ENCODE measurements at regions not wholly inside any gene's neighbourhood (a gene's known extent, or its start where the extent isn't known, plus 50 kb on each side); places are given as distances from the start of the nearest gene placed in this dataset.

DNA sequence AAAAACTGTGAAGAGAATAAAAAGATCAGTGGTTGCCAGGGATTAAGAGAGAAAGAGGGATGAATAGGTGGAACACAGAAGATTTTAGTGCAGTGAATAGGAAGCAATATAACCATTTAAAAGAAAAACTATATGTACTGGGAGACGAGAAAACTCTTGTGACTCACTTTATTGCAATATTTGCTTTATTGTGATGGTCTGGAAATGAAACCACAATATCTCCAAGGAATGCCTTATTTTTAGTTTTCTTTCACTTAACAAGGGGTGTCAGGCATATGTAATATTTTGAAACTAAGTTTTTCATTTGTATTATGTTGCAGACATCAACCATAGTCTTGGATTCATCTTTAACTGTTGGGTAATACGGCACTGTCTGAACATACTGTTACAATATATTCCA is 1308.2 kb downstream of the PCDH9 start:
- no peaks in the 10 kb centered on the region for H3K36me3 ChIP-seq
- no peaks in the 10 kb centered on the region for H3K27me3 ChIP-seq
- intact Hi-C loops (cut with DNase I), result no loop called here
- no peaks in the 10 kb centered on the region for H3K4me1 ChIP-seq
- no peak for DNase-seq
- H3K27ac ChIP-seq, result no peak overlapping the region
- TF ChIP-seq, protein P1, sequence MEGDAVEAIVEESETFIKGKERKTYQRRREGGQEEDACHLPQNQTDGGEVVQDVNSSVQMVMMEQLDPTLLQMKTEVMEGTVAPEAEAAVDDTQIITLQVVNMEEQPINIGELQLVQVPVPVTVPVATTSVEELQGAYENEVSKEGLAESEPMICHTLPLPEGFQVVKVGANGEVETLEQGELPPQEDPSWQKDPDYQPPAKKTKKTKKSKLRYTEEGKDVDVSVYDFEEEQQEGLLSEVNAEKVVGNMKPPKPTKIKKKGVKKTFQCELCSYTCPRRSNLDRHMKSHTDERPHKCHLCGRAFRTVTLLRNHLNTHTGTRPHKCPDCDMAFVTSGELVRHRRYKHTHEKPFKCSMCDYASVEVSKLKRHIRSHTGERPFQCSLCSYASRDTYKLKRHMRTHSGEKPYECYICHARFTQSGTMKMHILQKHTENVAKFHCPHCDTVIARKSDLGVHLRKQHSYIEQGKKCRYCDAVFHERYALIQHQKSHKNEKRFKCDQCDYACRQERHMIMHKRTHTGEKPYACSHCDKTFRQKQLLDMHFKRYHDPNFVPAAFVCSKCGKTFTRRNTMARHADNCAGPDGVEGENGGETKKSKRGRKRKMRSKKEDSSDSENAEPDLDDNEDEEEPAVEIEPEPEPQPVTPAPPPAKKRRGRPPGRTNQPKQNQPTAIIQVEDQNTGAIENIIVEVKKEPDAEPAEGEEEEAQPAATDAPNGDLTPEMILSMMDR (IDR thresholded peaks at IDR 0.05), result no peak
- no peak overlapping the region for H3K4me3 ChIP-seq
- no peaks in the 10 kb centered on the region for H3K9me3 ChIP-seq
- H3K9ac ChIP-seq (ENCODE audit: low read depth in 2 of 2, low read length in 2 of 2), result no peak overlapping the region

DNA sequence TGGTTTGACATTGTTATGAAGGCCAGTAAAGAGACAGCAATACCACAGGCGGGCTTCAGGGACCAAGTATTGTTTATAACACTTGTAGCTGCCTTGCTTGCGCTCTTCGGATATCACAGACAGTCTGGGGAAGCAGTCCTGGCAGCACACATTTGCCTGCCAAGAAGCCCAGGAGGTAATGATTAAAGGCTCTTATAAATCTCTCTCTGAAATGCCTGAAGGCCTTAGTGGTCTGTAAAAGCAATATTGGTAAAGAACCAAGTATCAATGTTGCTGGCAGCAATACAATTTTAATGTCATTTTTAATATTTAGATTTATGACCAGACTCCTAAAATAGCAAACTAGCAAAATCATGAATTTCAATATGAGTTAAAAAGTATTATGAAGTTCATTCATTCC is 1312.4 kb downstream of the PCDH9 start:
- Histone ChIP-seq H3K36me3 (no peaks in the 10 kb centered on the region), H3K9me3 (no peaks in the 10 kb centered on the region), H3K27me3 (no peaks in the 10 kb centered on the region), H3K4me1 (no peaks in the 10 kb centered on the region), H3K9ac (ENCODE audit: low read depth in 2 of 2, low read length in 2 of 2) (no peak overlapping the region), H3K4me3 (no peak overlapping the region), H3K27ac (no peak overlapping the region)
- DNase-seq, result no peak
- intact Hi-C loops (cut with DNase I), result no loop called here
- TF ChIP-seq, protein P1 (IDR thresholded peaks at IDR 0.05), result no peak

DNA sequence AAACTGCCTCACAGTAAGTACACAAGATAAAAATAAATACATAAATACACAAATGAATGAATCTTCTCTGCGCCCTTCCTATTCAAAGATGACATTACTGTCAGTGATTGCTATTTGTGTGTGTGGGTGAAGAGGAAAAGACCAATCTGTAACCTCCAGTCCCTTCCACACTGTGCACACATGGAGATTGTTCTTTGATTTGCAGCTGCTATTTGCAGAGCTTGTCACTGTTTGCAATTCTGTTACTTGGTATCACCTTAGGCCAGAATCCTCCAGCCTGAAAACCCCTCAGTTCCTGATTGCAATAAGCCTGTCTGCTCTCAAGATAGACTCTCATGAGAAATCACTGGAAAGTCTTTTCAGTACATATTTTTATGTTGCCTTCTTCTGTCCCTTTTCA is 1314.9 kb downstream of the PCDH9 start:
- Histone ChIP-seq H3K27ac (no peak overlapping the region), H3K36me3 (no peaks in the 10 kb centered on the region), H3K4me1 (no peaks in the 10 kb centered on the region), H3K9ac (ENCODE audit: low read depth in 2 of 2, low read length in 2 of 2) (no peak overlapping the region), H3K4me3 (no peak overlapping the region), H3K9me3 (no peaks in the 10 kb centered on the region), H3K27me3 (no peaks in the 10 kb centered on the region)
- TF ChIP-seq, protein P1 (IDR thresholded peaks at IDR 0.05), result no peak
- DNase-seq, result no peak
- intact Hi-C loops (cut with DNase I), result no loop called here

DNA sequence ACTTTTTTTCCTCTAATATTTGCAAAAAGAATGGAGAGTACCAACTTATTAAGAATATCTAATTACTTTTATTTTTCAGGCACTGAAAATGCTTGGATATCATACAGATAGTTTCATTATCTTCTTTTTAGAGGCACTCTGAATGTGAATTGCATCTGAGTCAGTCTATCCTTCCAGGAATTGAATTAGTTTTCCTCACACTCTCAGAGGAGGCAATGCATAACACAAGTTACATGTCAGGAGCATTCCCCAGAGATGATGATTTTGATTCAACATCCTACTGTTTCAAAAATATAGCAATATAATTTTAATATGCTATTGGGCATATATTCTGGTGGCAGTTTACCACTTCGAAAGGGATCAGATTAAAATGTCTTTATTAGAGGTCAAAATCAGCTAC is 1315.4 kb downstream of the PCDH9 start:
- no peak overlapping the region for H3K27ac ChIP-seq
- TF ChIP-seq, protein P1 (IDR thresholded peaks at IDR 0.05), result no peak
- no peaks in the 10 kb centered on the region for H3K4me1 ChIP-seq
- no peak overlapping the region for H3K4me3 ChIP-seq
- H3K36me3 ChIP-seq, result no peaks in the 10 kb centered on the region
- intact Hi-C loops (cut with DNase I), result no loop called here
- no peak overlapping the region for H3K9ac ChIP-seq (ENCODE audit: low read depth in 2 of 2, low read length in 2 of 2)
- no peak for DNase-seq
- H3K9me3 ChIP-seq, result no peaks in the 10 kb centered on the region
- no peaks in the 10 kb centered on the region for H3K27me3 ChIP-seq

DNA sequence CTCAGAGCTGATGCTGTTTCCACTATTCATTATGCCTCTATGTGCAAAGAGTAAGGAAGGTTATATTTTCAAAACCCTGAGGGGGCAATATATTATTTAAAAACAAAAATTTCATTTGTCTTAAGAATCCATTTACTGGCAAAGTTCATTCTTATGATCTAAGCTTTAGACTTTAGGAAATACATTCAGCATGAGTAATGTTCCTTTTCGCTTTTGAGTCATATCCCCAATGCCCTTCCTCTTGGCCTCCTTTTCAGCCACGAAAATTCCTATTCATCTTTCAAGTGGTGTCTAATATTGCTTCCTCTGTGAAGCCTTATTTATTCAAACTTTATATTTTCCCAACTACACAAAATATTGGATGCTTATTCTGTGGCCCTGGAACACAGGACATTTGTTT is 1317.0 kb downstream of the PCDH9 start:
- Histone ChIP-seq H3K9me3 (no peaks in the 10 kb centered on the region), H3K27ac (no peak overlapping the region), H3K4me1 (no peaks in the 10 kb centered on the region), H3K9ac (ENCODE audit: low read depth in 2 of 2, low read length in 2 of 2) (no peak overlapping the region), H3K36me3 (no peaks in the 10 kb centered on the region), H3K4me3 (no peak overlapping the region), H3K27me3 (no peaks in the 10 kb centered on the region)
- intact Hi-C loops (cut with DNase I), result no loop called here
- TF ChIP-seq, protein P1 (IDR thresholded peaks at IDR 0.05), result no peak
- no peak for DNase-seq

DNA sequence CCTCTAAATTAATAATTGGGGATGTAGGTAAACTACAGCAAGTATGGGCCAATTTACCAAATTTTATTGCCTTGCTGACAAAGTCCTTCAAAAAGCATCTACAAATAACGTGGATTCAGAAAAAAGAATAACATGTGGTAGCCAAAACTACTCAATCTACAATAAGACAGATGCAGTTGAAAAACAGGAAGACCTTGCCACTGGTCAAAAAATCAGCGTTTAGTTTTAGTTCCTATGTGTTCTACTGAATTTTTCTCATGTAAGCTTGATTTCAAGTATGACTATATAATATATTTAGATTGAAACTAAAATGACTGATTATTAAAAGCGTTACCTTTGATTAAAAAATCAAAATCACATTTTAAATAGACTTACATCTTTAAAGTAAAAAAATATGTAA is 1317.6 kb downstream of the PCDH9 start:
- no peaks in the 10 kb centered on the region for H3K9me3 ChIP-seq
- no peak overlapping the region for H3K9ac ChIP-seq (ENCODE audit: low read depth in 2 of 2, low read length in 2 of 2)
- no peaks in the 10 kb centered on the region for H3K4me1 ChIP-seq
- TF ChIP-seq, protein P1 (IDR thresholded peaks at IDR 0.05), result no peak
- H3K27ac ChIP-seq, result no peak overlapping the region
- no peaks in the 10 kb centered on the region for H3K27me3 ChIP-seq
- H3K4me3 ChIP-seq, result no peak overlapping the region
- no peaks in the 10 kb centered on the region for H3K36me3 ChIP-seq
- intact Hi-C loops (cut with DNase I), result no loop called here
- no peak for DNase-seq

Measured in colonic mucosa (tissue), 4 donors.